ENCODE measurements at regions not wholly inside any gene's neighbourhood (a gene's known extent, or its start where the extent isn't known, plus 50 kb on each side); places are given as distances from the start of the nearest gene placed in this dataset.
"Not testable (repeated sequence)": the region's sequence is repeated elsewhere in the genome, so short reads cannot be mapped to it uniquely, and the experiment has no call there.

DNA sequence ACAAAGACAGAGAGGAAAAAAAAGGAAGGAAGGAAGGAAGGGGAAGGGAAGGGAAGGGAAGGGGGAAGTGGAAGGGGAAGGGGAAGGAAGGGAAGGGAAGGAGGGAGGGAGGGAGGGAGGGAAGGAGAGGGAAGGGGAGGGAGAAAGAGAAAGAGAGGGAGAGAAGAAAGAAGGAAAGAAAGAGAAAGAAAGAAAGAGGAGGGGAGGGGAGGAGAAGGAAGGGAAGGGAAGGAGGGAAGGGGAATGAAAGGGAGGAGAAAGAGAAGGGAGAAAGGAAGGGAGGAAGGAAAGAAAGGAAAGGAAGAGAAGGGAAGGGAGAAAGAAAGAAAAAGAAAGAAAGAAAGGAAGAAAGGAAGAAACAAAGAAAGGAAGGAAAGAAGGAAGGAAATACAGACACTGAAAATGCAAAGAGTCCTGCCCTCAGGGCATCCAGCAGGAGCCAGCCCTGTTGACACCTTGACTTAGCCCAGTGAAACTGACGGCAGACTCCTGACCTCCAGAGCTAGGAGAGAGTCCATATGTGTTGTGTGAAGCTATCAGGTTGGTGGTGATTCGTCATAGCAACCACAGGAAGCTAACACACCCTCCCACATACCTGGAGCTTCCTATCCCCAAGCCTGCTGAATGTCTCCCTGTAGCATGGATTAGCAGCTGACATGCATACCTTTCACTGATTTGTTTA, 58.7 kb upstream of the SULF2 start:
- Mint-ChIP-seq H3K4me1 (no peaks in the 10 kb centered on the region), H3K27ac (no peak overlapping the region), H3K9me3 (no peaks in the 10 kb centered on the region), H3K36me3 (no peaks in the 10 kb centered on the region), H3K4me3 (no peak overlapping the region), H3K27me3 (ENCODE audit: low read depth in 3 of 3) (peaks cover 0 to 14% (median 7%) of the 10 kb centered on the region in 3 donors)
- no peak for DNase-seq

DNA sequence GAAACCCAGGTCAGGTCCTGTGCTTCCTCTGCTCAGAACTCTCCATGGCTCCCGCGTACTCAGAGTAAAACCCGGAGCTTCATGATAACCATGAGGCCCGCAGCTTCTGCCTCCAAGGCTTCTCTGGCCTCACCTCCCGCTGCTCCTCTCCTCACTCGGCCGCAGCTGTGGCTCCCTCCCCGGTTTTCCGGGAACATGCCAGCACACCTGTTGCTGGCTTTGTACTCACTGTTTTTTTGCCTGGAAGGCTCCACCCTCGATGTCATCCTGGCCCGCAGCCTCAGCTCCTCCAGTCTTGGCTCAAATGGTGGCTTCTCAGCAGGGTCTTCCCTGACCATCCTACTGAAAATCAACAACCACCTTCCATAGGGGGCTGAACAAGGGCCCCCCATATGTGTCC, 57.7 kb upstream of the SULF2 start:
- not testable (repeated sequence) for H3K4me1 Mint-ChIP-seq; H3K27ac Mint-ChIP-seq; H3K4me3 Mint-ChIP-seq; H3K27me3 Mint-ChIP-seq (ENCODE audit: low read depth in 3 of 3); DNase-seq; H3K36me3 Mint-ChIP-seq; H3K9me3 Mint-ChIP-seq

DNA sequence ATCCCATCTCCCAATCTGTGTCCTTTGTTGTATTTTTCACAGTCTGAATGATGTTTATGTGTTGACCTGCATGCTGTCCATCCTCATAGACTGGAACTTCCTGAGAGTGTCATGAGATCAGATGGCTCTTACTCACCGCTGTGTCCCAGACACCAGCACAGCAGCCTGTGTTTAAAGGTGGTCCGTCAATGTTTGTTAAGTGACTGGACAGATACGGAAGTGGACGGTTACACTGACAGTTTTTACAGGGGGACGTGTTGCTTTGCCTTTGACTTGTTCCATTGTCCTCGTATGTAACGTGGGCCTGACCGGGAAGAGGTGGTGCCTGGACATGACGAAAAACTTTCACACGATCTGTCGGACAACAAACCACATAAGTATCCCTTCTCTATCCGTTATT, 56.7 kb upstream of the SULF2 start:
- not testable (repeated sequence) for H3K4me1 Mint-ChIP-seq; H3K9me3 Mint-ChIP-seq; H3K27me3 Mint-ChIP-seq (ENCODE audit: low read depth in 3 of 3); DNase-seq; H3K27ac Mint-ChIP-seq; H3K36me3 Mint-ChIP-seq; H3K4me3 Mint-ChIP-seq

DNA sequence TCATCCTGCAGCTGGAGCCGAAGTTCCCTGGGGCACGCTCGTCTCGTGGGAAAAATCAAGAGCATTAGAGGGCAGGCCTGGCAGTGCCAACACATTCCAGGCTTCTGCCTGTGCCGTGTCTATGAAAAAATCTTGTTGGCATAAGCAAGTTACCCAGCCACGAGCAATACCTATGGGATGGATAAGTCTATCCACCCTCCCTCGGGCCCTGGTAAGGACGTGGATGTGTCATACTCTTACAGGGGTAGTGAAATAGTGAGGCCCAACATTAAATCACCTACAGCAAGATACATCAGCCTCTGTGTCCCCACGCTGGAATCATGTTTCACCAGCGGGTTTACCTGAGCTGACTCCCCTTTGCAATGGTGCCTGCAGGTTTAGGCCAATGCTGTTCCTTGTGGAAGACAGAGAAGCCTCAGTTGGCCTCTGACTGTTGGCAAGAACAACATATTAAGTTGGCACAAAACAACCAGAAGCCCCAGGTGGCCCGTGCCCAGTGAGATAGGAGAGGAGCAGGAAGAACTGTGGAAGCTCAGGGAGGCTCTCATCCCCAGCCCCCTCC, 51.1 kb upstream of the SULF2 start:
- not testable (repeated sequence) for H3K4me3 Mint-ChIP-seq; H3K4me1 Mint-ChIP-seq; DNase-seq; H3K27me3 Mint-ChIP-seq (ENCODE audit: low read depth in 3 of 3); H3K36me3 Mint-ChIP-seq; H3K9me3 Mint-ChIP-seq; H3K27ac Mint-ChIP-seq

Data from immature natural killer cell (primary cell).